DMS53 (cell line): ENCODE measurements at regions not wholly inside any gene's neighbourhood (a gene's known extent, or its start where the extent isn't known, plus 50 kb on each side); places are given as distances from the start of the nearest gene placed in this dataset.
A peak's percentile ranks its signal among the peaks of the same experiment; 100 is the strongest.

Source experiments
- DNase-seq: peaks from one replicate; lab custom pipeline; 2025; lab: John Stamatoyannopoulos, UW

- DNase-seq: no peak
Observed at GRCh38 chr2:171608168-171608567, 79.1 kb upstream of the DYNC1I2 start.

GRCh38 chr2:171610824-171611223 is 76.4 kb upstream of the DYNC1I2 start:
- DNase-seq: no peak

DNA sequence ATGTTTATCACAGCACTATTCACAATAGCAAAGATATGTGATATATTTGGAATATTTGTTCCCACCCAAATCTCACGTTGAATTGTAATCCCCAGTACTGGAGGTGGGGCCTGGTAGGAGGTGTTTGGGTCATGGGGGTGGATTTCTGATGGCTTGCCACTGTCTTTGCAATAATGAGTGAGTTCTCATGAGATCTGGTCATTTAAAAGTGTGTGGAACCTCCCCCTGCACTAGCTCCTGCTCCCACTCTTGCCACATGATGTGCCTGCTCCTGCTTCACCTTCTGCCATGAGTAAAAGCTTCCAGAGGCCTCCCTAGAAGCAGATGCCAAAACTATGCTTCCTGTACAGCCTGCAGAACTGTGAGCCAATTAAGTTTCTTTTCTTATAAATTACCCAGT is 72.2 kb upstream of the DYNC1I2 start:
- DNase-seq: no peak

DNA sequence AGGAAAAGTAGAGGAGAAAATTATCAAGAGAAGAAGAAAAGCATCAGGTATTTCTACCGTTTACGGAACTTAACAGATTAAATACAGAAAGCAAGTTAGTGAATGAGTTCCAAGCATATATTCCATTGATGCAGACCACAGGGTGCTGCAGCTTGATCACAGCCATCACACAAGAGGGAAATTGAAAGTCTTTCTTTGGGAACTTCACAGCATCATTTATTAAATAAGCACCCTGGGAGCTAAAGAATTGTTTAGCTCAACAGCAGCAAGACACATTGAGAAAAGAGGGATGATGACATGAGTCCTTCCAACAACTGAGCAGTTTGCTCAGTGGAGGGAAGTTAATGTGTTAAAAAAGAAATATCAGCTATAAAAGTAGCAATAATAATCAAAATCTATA is 69.3 kb upstream of the DYNC1I2 start:
- no peak for DNase-seq

GRCh38 chr2:171625006-171625405 is 62.3 kb upstream of the DYNC1I2 start:
- DNase-seq: no peak

DNA sequence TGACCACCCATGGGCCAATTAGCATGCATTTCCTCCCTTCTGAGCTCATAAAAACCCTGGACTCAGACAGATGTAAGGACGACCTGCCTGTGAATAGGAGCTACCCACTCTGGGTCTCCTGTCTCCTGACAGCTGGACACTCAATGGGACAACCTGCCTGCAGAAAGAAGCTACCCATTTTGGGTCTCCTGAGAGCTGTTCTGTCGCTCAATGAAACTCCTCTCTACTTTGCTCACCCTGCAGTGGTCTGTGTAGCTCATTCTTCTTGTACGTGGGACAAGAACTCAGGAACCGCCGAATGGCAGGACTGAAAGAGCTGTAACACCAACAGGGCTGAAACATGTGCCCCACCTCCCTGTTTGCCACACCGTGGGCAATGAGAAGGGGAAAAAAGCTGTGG is 60.3 kb upstream of the DYNC1I2 start:
- peak; percentile 30 for DNase-seq

DNA sequence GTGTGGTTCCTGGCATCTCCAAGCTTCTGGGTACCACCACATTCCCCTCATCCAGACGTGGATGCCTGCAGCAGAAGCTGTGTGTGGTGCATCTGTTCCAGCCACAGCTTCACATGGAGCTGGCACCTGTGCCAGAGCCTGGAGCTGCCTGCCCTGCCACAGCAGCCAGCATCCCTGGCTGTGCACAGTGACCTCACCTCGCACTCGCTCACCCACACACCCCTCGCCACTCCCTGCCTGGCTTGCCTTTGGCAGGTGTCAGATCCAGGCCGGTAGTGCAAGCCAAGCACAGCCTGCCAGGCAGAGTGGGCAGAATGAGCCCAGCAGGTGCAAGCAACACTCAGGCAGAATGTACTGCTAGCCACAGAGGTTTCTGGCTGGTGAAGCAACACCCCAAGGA is 59.9 kb upstream of the DYNC1I2 start:
- no peak for DNase-seq

- no peak for DNase-seq
Observed at GRCh38 chr2:171629113-171629512, 58.2 kb upstream of the DYNC1I2 start.

- no peak for DNase-seq
Observed at GRCh38 chr2:171630089-171630770, 57.0 kb upstream of the DYNC1I2 start.

GRCh38 chr2:171630812-171631626 is 56.2 kb upstream of the DYNC1I2 start:
- peak; percentile 46 for DNase-seq
